Endodermal cell (in vitro differentiated cells): ENCODE measurements at regions not wholly inside any gene's neighbourhood (a gene's known extent, or its start where the extent isn't known, plus 50 kb on each side); places are given as distances from the start of the nearest gene placed in this dataset.

Source experiments
- DNase-seq: peaks from one replicate; pipeline ENCODE4 v3.0.0-alpha.2; 2017
- H3K27ac ChIP-seq: 2 replicates; pipeline ENCODE4 v1.5.1; 2013; ENCODE audit warnings: mild to moderate bottlenecking, low read depth, low read length, moderate library complexity
- H3K27me3 ChIP-seq: 2 replicates; pipeline ENCODE4 v1.6.1; 2013; ENCODE audit warnings: mild to moderate bottlenecking, low read length, moderate library complexity; ENCODE audit not compliant: insufficient read depth, control insufficient read depth, poor library complexity, severe bottlenecking
- H3K36me3 ChIP-seq: 2 replicates; pipeline ENCODE4 v1.7.0; 2013; ENCODE audit warnings: mild to moderate bottlenecking, low read length, moderate library complexity; ENCODE audit not compliant: control insufficient read depth, insufficient read depth
- H3K4me1 ChIP-seq: one replicate; pipeline ENCODE4 v1.7.0; 2013; ENCODE audit warnings: low read length; ENCODE audit not compliant: control insufficient read depth, insufficient read depth
- H3K4me3 ChIP-seq: 2 replicates; pipeline ENCODE4 v1.5.1; 2013; ENCODE audit warnings: mild to moderate bottlenecking, low read length, moderate library complexity
- H3K9ac ChIP-seq: 2 replicates; pipeline ENCODE4 v1.6.1; 2013; ENCODE audit warnings: mild to moderate bottlenecking, low read length, moderate library complexity; ENCODE audit not compliant: poor library complexity, severe bottlenecking; ENCODE audit errors: extremely low read depth
- H3K9me3 ChIP-seq: 2 replicates; pipeline ENCODE4 v1.6.1; 2013; ENCODE audit warnings: mild to moderate bottlenecking, low read length, moderate library complexity; ENCODE audit not compliant: control insufficient read depth
- H3K27ac Mint-ChIP-seq: 2 replicates; pipeline ENCODE4 v1.8.0; 2020; ENCODE audit warnings: mixed read lengths
- H3K27me3 Mint-ChIP-seq: 2 replicates; pipeline ENCODE4 v1.8.0; 2021; ENCODE audit warnings: mild to moderate bottlenecking, mixed read lengths; ENCODE audit not compliant: insufficient read depth
- H3K36me3 Mint-ChIP-seq: 2 replicates; pipeline ENCODE4 v1.8.0; 2020; ENCODE audit warnings: low read depth, mixed read lengths
- H3K4me1 Mint-ChIP-seq: 2 replicates; pipeline ENCODE4 v1.8.0; 2020; ENCODE audit warnings: mixed read lengths
- H3K4me3 Mint-ChIP-seq: 2 replicates; pipeline ENCODE4 v1.8.0; 2020; ENCODE audit warnings: mild to moderate bottlenecking, moderate library complexity, mixed read lengths
- H3K9me3 Mint-ChIP-seq: 2 replicates; pipeline ENCODE4 v1.8.0; 2020; ENCODE audit warnings: mild to moderate bottlenecking, mixed read lengths
- WGBS, 2 experiments: methylation state at CpG; one replicate each; pipeline versions ENCODE4 v1.1.5 to v1.1.7; 2013; ENCODE audit warnings: missing lambda C conversion rate in 2 of 2, mixed read lengths in 1 of 2; ENCODE audit not compliant: insufficient coverage in 1 of 2, insufficient read length in 1 of 2; 5-methylcytosine and 5-hydroxymethylcytosine counted together
- TF ChIP-seq, protein P1 (sequence below): fragments of 200-600 bp; sonication (generic); conservative IDR thresholded peaks from 2 replicates; pipeline ENCODE4 v1.5.0; 2021; ENCODE audit warnings: antibody characterized with exemption, mild to moderate bottlenecking

DNA sequence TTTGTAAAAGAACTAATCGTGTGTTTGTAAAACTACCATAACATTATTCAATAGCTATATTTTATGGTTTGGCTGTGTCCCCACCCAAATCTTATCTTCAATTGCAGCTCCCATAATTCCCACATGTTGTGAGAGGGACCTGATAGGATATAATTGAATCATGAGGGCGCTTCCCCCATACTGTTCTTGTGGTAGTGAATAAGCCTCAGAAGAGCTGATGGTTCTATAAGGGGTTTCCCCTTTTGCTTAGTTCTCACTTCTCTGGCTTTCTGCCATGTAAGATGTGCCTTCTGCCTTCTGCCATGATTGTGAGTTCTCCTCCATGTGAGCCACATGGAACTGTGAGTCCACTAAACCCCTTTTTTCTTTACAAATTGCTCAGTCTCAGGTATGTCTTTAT is 1372.3 kb downstream of the AMY1C start:
- Histone ChIP-seq H3K4me3 (no peak overlapping the region), H3K9me3 (no peaks in the 10 kb centered on the region), H3K27ac (no peak overlapping the region), H3K36me3 (no peaks in the 10 kb centered on the region), H3K9ac (no peak overlapping the region), H3K27me3 (no peaks in the 10 kb centered on the region), H3K4me1 (no peaks in the 10 kb centered on the region)
- Mint-ChIP-seq H3K27ac (no peak overlapping the region), H3K4me3 (no peak overlapping the region), H3K9me3 (no peaks in the 10 kb centered on the region), H3K4me1 (no peaks in the 10 kb centered on the region), H3K36me3 (no peaks in the 10 kb centered on the region), H3K27me3 (no peaks in the 10 kb centered on the region)
- no peak for DNase-seq
- 83% methylated on average over 1 of the region's 2 CpGs; no CpG with 5 or more reads in 1 of the 2 experiments for WGBS, 2 experiments
- TF ChIP-seq, protein P1, sequence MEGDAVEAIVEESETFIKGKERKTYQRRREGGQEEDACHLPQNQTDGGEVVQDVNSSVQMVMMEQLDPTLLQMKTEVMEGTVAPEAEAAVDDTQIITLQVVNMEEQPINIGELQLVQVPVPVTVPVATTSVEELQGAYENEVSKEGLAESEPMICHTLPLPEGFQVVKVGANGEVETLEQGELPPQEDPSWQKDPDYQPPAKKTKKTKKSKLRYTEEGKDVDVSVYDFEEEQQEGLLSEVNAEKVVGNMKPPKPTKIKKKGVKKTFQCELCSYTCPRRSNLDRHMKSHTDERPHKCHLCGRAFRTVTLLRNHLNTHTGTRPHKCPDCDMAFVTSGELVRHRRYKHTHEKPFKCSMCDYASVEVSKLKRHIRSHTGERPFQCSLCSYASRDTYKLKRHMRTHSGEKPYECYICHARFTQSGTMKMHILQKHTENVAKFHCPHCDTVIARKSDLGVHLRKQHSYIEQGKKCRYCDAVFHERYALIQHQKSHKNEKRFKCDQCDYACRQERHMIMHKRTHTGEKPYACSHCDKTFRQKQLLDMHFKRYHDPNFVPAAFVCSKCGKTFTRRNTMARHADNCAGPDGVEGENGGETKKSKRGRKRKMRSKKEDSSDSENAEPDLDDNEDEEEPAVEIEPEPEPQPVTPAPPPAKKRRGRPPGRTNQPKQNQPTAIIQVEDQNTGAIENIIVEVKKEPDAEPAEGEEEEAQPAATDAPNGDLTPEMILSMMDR = no peak

DNA sequence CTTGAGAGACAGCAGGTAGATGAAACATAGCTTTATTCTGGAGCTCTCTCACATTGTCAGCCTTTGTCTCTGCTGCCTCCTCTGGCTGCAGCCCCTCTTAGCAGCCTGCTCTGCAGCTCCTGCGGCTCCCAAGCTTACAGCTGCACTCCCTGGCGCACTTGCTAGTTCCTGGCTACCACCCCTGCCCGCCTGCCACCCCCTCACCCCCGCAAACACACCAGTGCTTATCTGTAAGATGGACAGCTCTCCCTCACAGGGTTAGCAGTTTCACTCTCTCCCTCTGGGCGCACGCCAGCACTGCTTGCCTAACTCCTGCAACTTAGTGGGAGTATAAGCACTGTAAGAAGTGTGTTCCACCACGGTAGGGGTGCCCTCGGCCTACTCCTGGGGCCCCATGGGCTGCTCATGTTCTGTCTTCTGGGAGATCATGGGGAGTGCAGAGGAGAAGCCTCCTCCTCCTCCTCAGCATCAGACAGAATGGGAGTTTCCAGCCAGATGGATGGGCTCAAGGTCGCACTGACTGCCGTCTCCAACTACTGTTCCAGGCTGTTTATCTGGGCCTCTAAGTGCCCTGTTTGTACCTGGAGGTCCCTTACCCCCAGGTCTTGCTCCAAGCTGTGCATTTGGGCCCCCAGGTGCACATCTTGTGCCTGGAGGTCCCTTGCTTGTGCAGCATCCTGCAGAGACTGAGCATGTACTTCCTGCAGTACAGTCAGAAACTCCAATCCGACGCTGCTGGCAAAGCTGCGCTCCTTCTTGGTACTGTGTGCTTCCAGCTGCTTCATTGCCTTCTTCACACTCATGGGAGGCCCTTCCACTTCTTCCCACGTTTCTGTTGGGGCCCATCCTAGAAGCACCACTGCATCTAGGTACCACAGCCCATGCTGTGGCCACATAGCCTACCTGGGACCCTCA is 1388.1 kb downstream of the AMY1C start:
- Mint-ChIP-seq H3K27ac (no peak overlapping the region), H3K4me1 (no peaks in the 10 kb centered on the region)

DNA sequence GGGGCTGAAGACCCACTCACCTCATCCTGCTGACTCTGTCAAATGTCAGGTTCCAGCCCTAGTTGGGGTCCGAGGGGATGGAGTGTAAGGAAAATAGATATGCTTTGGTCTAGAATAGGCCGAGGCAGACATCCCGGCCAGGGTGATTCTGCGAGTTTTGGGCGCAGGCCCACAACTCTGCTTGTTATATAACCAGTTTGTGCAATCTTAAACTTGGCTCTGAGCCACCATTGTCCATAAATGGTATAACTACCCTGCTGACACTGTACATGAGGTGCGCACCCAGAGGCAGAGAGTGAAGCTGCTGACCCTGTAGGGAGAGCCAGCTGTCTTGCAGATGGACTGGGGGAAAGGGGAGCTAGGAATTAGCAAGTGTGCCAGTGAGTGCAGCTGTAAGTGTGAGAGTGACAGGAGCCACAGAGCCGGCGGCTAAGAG is 1388.8 kb downstream of the AMY1C start:
- Histone ChIP-seq H3K9ac (no peak overlapping the region), H3K36me3 (no peaks in the 10 kb centered on the region), H3K9me3 (no peaks in the 10 kb centered on the region), H3K27ac (peak overlapping the region; percentile 53), H3K4me1 (no peaks in the 10 kb centered on the region), H3K27me3 (no peaks in the 10 kb centered on the region), H3K4me3 (no peak overlapping the region)
- DNase-seq = peak; percentile 40
- Mint-ChIP-seq H3K4me3 (no peak overlapping the region), H3K9me3 (no peaks in the 10 kb centered on the region), H3K27me3 (peaks cover 2% of the 10 kb centered on the region), H3K36me3 (no peaks in the 10 kb centered on the region), H3K27ac (no peak overlapping the region), H3K4me1 (no peaks in the 10 kb centered on the region)
- TF ChIP-seq, protein P1 = no peak
- WGBS, 2 experiments = 93 to 100% methylated on average over 6 to 8 of the region's 8 CpGs

More for the DNA sequence above, 1388.1 kb downstream of the AMY1C start:
- TF ChIP-seq, protein P1 = peak; percentile 79
- Histone ChIP-seq H3K27ac (peak overlapping the region; percentile 53), H3K4me1 (no peaks in the 10 kb centered on the region), H3K36me3 (no peaks in the 10 kb centered on the region), H3K9ac (no peak overlapping the region), H3K4me3 (no peak overlapping the region), H3K27me3 (no peaks in the 10 kb centered on the region), H3K9me3 (no peaks in the 10 kb centered on the region)
- Mint-ChIP-seq H3K36me3 (no peaks in the 10 kb centered on the region), H3K27me3 (peaks cover 2% of the 10 kb centered on the region), H3K9me3 (no peaks in the 10 kb centered on the region), H3K4me3 (no peak overlapping the region)
- peak; percentile 92 for DNase-seq
- WGBS, 2 experiments = 75 to 78% methylated on average over 9 to 14 of the region's 14 CpGs
